Natural killer cell treated with Interleukin-12 subunit alpha and Interleukin-12 subunit beta and Interleukin-15 and Interleukin-18, amount 100 ng/mL, for 72 hours (primary cell): ENCODE measurements at regions not wholly inside any gene's neighbourhood (a gene's known extent, or its start where the extent isn't known, plus 50 kb on each side); places are given as distances from the start of the nearest gene placed in this dataset.

Source experiments
- ATAC-seq, 2 donors: fragments of 150-1000 bp; cut with Tn5 transposase in 1 of 2; sonication (Bioruptor Pico), chemical (Tn5 transposase) in 1 of 2; 2 replicates each; pipeline ENCODE4 v1.10.0; 2021
- DNase-seq: peaks from one replicate; pipeline ENCODE4 v3.0.0; 2022; ENCODE audit warnings: low spot score
- H3K27ac Mint-ChIP-seq, 2 donors: 1 replicate in 1 of 2; 2 replicates in 1 of 2; pipeline ENCODE4 v1.8.0; 2022; ENCODE audit warnings: mixed read lengths in 2 of 2, mild to moderate bottlenecking in 1 of 2, moderate library complexity in 1 of 2
- H3K27me3 Mint-ChIP-seq, 2 donors: 1 replicate in 1 of 2; 2 replicates in 1 of 2; pipeline ENCODE4 v1.8.0; 2022; ENCODE audit warnings: mixed read lengths in 2 of 2
- H3K36me3 Mint-ChIP-seq: one replicate; pipeline ENCODE4 v1.8.0; 2022; ENCODE audit warnings: mixed read lengths
- H3K4me1 Mint-ChIP-seq, 2 donors: 1 replicate in 1 of 2; 2 replicates in 1 of 2; pipeline ENCODE4 v1.8.0; 2022; ENCODE audit warnings: low read depth in 2 of 2, mixed read lengths in 2 of 2, mild to moderate bottlenecking in 1 of 2
- H3K4me3 Mint-ChIP-seq: one replicate; pipeline ENCODE4 v1.8.0; 2022; ENCODE audit warnings: mixed read lengths
- H3K9me3 Mint-ChIP-seq: 2 replicates; pipeline ENCODE4 v1.8.0; 2022; ENCODE audit warnings: mixed read lengths

GRCh38 chr18:78726326-78727056 is 253.1 kb upstream of the SALL3 start:
- Mint-ChIP-seq H3K9me3 (no peaks in the 10 kb centered on the region), H3K27me3 (peaks cover 0 to 12% of the 10 kb centered on the region in 2 donors), H3K27ac (no peak overlapping the region), H3K36me3 (no peaks in the 10 kb centered on the region), H3K4me3 (no peak overlapping the region), H3K4me1 (no peaks in the 10 kb centered on the region)
- ATAC-seq (peak in 1 of 2 donors; percentile 18), DNase-seq (no peak)

GRCh38 chr18:78727057-78727739 is 252.4 kb upstream of the SALL3 start:
- ATAC-seq (no peak), DNase-seq (no peak)
- Mint-ChIP-seq H3K27ac (no peak overlapping the region), H3K9me3 (no peaks in the 10 kb centered on the region), H3K36me3 (no peaks in the 10 kb centered on the region), H3K27me3 (peaks cover 0 to 5% of the 10 kb centered on the region in 2 donors), H3K4me3 (no peak overlapping the region), H3K4me1 (no peaks in the 10 kb centered on the region)

DNA sequence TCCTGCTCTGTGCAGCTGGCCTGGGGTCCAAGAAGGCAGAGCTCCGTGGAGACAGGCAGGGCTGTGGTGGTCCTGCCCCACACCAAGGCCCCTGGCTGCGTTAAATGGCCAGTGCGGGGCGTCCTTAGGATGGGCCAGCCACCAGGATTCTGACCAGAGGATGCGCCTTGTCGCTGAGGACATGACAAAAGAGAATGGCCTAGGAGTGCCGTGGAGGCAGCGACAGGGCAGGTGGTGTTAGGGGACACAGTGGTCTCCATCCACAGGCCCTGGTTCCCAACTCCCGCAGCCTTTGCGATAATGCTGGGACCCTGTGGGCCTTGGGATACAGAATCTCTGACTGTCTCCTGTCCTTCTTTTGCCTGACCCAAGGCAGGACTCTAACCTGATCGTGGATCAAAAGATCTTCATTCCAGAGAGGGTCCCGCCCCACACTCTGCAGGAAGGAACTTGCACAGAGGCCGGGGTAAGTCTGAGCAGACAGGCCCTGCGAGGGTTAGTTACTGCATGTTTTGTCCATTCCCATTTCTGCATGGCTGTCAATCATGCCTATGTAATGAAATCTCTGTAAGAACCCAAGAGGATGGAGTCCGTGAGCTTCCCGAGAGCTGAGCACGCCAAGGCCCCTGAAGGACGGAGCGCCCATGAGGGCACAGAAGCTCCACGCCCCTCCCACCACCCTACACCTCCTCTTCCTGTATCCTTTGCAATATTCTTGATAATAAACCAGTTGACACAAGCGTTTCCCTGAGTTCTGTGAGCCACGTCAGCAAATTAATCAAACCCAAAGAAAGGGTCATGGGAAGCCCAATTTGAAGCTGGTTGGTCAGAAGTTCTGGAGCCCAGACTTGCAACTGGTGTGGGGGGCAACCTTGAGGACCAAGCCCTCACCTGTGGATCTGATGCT is 251.5 kb upstream of the SALL3 start:
- Mint-ChIP-seq H3K9me3 (no peaks in the 10 kb centered on the region), H3K4me1 (no peaks in the 10 kb centered on the region), H3K27ac (no peak overlapping the region), H3K4me3 (no peak overlapping the region), H3K27me3 (peaks cover 2 to 5% of the 10 kb centered on the region in 2 donors), H3K36me3 (no peaks in the 10 kb centered on the region)
- DNase-seq: no peak
- ATAC-seq: no peak

GRCh38 chr18:78728784-78729467 is 250.7 kb upstream of the SALL3 start:
- no peak overlapping the region for H3K27ac Mint-ChIP-seq
- H3K27me3 Mint-ChIP-seq: peaks cover 2 to 7% of the 10 kb centered on the region in 2 donors

GRCh38 chr18:78730546-78730945 is 249.1 kb upstream of the SALL3 start:
- Mint-ChIP-seq H3K27ac (no peak overlapping the region), H3K4me3 (no peak overlapping the region), H3K9me3 (no peaks in the 10 kb centered on the region), H3K27me3 (peaks cover 0 to 7% of the 10 kb centered on the region in 2 donors), H3K4me1 (no peaks in the 10 kb centered on the region), H3K36me3 (no peaks in the 10 kb centered on the region)
- ATAC-seq (no peak), DNase-seq (no peak)

More at GRCh38 chr18:78728784-78729467, 250.7 kb upstream of the SALL3 start:
- ATAC-seq (no peak), DNase-seq (no peak)
- Mint-ChIP-seq H3K9me3 (no peaks in the 10 kb centered on the region), H3K4me1 (no peaks in the 10 kb centered on the region), H3K36me3 (no peaks in the 10 kb centered on the region), H3K4me3 (no peak overlapping the region)

- Mint-ChIP-seq H3K27me3 (peaks cover 0 to 7% of the 10 kb centered on the region in 2 donors), H3K27ac (no peak overlapping the region), H3K4me1 (no peaks in the 10 kb centered on the region), H3K36me3 (no peaks in the 10 kb centered on the region), H3K4me3 (no peak overlapping the region), H3K9me3 (no peaks in the 10 kb centered on the region)
- ATAC-seq (no peak), DNase-seq (no peak)
Observed at GRCh38 chr18:78731016-78731397, 248.6 kb upstream of the SALL3 start.

GRCh38 chr18:78731398-78732032 is 248.1 kb upstream of the SALL3 start:
- Mint-ChIP-seq H3K27me3 (peaks cover 0 to 7% of the 10 kb centered on the region in 2 donors), H3K27ac (no peak overlapping the region), H3K4me1 (no peaks in the 10 kb centered on the region), H3K9me3 (no peaks in the 10 kb centered on the region), H3K4me3 (no peak overlapping the region), H3K36me3 (no peaks in the 10 kb centered on the region)
- DNase-seq (no peak), ATAC-seq (no peak)

DNA sequence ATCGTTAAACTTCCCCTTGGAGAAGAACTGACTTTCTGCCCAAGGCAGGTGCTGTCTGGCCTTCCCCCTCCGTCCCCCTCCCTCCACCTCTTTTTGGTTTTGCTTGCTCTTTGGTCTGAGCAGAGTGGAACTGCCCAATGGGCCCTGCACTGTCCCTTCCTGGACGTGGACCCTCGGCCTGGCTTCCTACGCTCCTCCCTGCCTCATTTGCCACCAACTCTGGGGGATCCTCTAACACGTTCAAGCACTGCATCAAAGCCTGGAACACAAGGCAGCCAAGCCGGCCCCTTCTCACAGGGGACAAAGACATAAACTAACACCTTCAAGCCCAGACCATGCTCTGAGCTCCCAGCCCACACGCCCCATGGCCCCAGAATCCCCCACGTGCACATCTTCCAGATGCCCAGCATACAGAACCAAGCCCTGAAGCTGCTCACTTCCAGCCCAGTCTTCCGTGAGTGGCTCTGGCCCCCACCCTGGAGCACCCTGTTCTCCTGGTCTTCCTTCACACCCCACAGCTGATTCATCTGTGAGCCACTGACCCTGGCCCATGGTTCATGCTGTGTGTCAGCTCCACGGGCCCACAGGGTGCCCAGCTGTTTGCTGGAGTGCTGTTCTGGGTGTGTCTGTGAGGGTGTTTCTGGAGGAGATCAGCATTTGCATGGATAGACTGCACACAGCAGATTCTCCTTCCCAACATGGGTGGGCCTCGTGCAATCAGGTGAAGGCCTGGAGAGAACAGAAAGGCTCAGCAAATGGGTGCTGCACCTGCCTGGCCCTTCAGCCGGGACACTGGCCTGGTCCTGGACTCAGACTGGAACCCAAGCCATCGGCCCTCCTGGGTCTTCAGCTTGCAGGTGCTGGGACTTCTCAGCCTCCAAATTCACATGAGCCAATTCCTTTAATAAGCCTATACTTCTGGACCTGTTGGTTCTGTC is 247.1 kb upstream of the SALL3 start:
- H3K9me3 Mint-ChIP-seq: no peaks in the 10 kb centered on the region
- H3K4me1 Mint-ChIP-seq: no peaks in the 10 kb centered on the region
- DNase-seq (no peak), ATAC-seq (no peak)
- no peak overlapping the region for H3K4me3 Mint-ChIP-seq
- H3K27ac Mint-ChIP-seq: no peak overlapping the region
- H3K36me3 Mint-ChIP-seq: no peaks in the 10 kb centered on the region
- H3K27me3 Mint-ChIP-seq: peaks cover 0 to 7% of the 10 kb centered on the region in 2 donors

GRCh38 chr18:78733762-78734613 is 245.6 kb upstream of the SALL3 start:
- no peak overlapping the region for H3K27ac Mint-ChIP-seq

GRCh38 chr18:78734614-78734945 is 245.0 kb upstream of the SALL3 start:
- Mint-ChIP-seq H3K9me3 (peaks cover 3% of the 10 kb centered on the region), H3K27ac (no peak overlapping the region), H3K36me3 (no peaks in the 10 kb centered on the region), H3K4me3 (no peak overlapping the region), H3K4me1 (no peaks in the 10 kb centered on the region), H3K27me3 (peaks cover 0 to 7% of the 10 kb centered on the region in 2 donors)
- DNase-seq (no peak), ATAC-seq (no peak)

More at GRCh38 chr18:78733762-78734613, 245.6 kb upstream of the SALL3 start:
- Mint-ChIP-seq H3K27me3 (peaks cover 0 to 7% of the 10 kb centered on the region in 2 donors), H3K36me3 (no peaks in the 10 kb centered on the region), H3K4me1 (no peaks in the 10 kb centered on the region), H3K9me3 (peaks cover 3% of the 10 kb centered on the region), H3K4me3 (no peak overlapping the region)
- ATAC-seq: no peak
- no peak for DNase-seq

GRCh38 chr18:78735131-78736014 is 244.2 kb upstream of the SALL3 start:
- Mint-ChIP-seq H3K4me1 (no peaks in the 10 kb centered on the region), H3K27me3 (peaks cover 0 to 7% of the 10 kb centered on the region in 2 donors), H3K36me3 (no peaks in the 10 kb centered on the region), H3K27ac (no peak overlapping the region), H3K4me3 (no peak overlapping the region), H3K9me3 (peaks cover 3% of the 10 kb centered on the region)
- no peak for DNase-seq
- ATAC-seq: no peak
